ENCODE measurements at regions not wholly inside any gene's neighbourhood (a gene's known extent, or its start where the extent isn't known, plus 50 kb on each side); places are given as distances from the start of the nearest gene placed in this dataset.

DNA sequence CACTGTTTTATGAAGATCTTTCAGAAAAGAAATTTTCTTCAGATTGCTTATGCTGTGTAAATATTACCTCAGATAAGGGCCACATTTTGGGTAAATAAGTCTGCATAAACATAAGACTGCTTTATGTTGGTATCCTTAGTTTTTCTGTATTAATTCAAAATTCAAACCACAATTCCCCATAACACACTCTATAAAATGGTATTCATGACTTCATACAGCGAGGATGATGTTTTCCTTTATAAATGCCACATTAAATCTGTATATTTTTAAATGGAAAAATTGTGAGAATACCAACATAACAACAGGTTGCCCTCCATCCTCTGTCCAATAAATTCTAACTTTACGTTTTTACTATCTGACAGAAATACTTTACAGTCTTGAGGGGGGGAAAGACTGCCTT is 248.7 kb upstream of the CXADR start (continued):
- TF ChIP-seq REST (IDR thresholded peaks at IDR 0.05; ENCODE audit: unreplicated experiment), result no peak
- TF ChIP-seq ZNF114 (CRISPR knock-in tag; IDR thresholded peaks at IDR 0.05), result no peak
- TF ChIP-seq ZNF331 (CRISPR knock-in tag; IDR thresholded peaks at IDR 0.05; ENCODE audit: low read depth), result no peak
- TF ChIP-seq STAT1 (IDR thresholded peaks at IDR 0.05; ENCODE audit: unreplicated experiment), result no peak
- TF ChIP-seq, protein P1, sequence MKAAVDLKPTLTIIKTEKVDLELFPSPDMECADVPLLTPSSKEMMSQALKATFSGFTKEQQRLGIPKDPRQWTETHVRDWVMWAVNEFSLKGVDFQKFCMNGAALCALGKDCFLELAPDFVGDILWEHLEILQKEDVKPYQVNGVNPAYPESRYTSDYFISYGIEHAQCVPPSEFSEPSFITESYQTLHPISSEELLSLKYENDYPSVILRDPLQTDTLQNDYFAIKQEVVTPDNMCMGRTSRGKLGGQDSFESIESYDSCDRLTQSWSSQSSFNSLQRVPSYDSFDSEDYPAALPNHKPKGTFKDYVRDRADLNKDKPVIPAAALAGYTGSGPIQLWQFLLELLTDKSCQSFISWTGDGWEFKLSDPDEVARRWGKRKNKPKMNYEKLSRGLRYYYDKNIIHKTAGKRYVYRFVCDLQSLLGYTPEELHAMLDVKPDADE (IDR thresholded peaks at IDR 0.05), result no peak
- TF ChIP-seq POLR2AphosphoS5 (IDR thresholded peaks at IDR 0.05; ENCODE audit: low read depth), result no peak

DNA sequence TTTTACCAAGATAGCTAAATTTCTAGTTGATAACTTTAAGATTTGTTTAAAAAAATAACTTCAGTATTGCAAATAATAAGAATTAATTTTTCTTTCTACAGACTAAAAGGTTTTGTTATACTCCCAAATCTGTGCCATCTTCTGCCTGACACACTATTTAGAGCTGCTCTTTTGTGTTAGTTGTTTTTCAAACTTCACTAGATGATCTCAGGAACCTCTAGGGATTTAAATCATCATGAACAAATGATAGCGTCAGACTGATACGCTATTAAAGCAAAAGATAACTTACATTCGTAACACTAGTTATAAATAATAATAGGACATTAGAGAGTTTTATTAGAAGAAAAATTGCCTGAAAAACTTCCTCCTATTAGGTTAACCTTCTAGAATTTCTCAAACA is 243.1 kb upstream of the CXADR start:
- Histone ChIP-seq H3K4me3 (no peak overlapping the region), H3K9me2 (ENCODE audit: insufficient read depth) (no peaks in the 10 kb centered on the region), H3K79me2 (replicated peaks; ENCODE audit: insufficient read depth) (no peaks in the 10 kb centered on the region), H3F3A (replicated peaks; ENCODE audit: low read depth) (no peaks in the 10 kb centered on the region), H2AFZ (no peak overlapping the region), H3K27ac (ENCODE audit: low read depth) (no peak overlapping the region), H3K27me3 (ENCODE audit: insufficient read depth) (no peaks in the 10 kb centered on the region), H3K4me1 (ENCODE audit: insufficient read depth) (no peaks in the 10 kb centered on the region), H3K36me3 (ENCODE audit: insufficient read depth) (no peaks in the 10 kb centered on the region), H4K20me1 (replicated peaks; ENCODE audit: insufficient read depth) (no peaks in the 10 kb centered on the region), H3K4me2 (no peak overlapping the region)
- H3K27ac Mint-ChIP-seq, result no peak overlapping the region
- peaks cover 37% of the 10 kb centered on the region for H3K9me3 Mint-ChIP-seq
- H3K27me3 Mint-ChIP-seq (ENCODE audit: insufficient read depth, low read depth, poor library complexity), result peaks cover 3% of the 10 kb centered on the region
- peaks cover 14% of the 10 kb centered on the region for H3K36me3 Mint-ChIP-seq (ENCODE audit: low read depth)
- DNase-seq (ENCODE audit: low spot score) (no peak), ATAC-seq (no peak)
- no peak overlapping the region for H3K4me3 Mint-ChIP-seq
- no peaks in the 10 kb centered on the region for H3K4me1 Mint-ChIP-seq
- TF ChIP-seq CREB1 (CRISPR knock-in tag; IDR thresholded peaks at IDR 0.05; ENCODE audit: low read depth), result no peak
- no peak for TF ChIP-seq ZNF114 (CRISPR knock-in tag; IDR thresholded peaks at IDR 0.05)
- TF ChIP-seq POLR2AphosphoS5 (IDR thresholded peaks at IDR 0.05; ENCODE audit: low read depth), result no peak
- TF ChIP-seq JUNB (IDR thresholded peaks at IDR 0.05; ENCODE audit: unreplicated experiment), result no peak
- no peak for TF ChIP-seq EZH2 (IDR thresholded peaks at IDR 0.05; ENCODE audit: low read depth, unreplicated experiment)
- TF ChIP-seq ZNF331 (CRISPR knock-in tag; IDR thresholded peaks at IDR 0.05; ENCODE audit: low read depth), result no peak
- TF ChIP-seq, protein P1 (IDR thresholded peaks at IDR 0.05), result no peak
- TF ChIP-seq ZNF462 (CRISPR knock-in tag; IDR thresholded peaks at IDR 0.05), result no peak
- no peak for TF ChIP-seq STAT1 (IDR thresholded peaks at IDR 0.05; ENCODE audit: unreplicated experiment)
- TF ChIP-seq, protein P2, sequence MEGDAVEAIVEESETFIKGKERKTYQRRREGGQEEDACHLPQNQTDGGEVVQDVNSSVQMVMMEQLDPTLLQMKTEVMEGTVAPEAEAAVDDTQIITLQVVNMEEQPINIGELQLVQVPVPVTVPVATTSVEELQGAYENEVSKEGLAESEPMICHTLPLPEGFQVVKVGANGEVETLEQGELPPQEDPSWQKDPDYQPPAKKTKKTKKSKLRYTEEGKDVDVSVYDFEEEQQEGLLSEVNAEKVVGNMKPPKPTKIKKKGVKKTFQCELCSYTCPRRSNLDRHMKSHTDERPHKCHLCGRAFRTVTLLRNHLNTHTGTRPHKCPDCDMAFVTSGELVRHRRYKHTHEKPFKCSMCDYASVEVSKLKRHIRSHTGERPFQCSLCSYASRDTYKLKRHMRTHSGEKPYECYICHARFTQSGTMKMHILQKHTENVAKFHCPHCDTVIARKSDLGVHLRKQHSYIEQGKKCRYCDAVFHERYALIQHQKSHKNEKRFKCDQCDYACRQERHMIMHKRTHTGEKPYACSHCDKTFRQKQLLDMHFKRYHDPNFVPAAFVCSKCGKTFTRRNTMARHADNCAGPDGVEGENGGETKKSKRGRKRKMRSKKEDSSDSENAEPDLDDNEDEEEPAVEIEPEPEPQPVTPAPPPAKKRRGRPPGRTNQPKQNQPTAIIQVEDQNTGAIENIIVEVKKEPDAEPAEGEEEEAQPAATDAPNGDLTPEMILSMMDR (conservative IDR thresholded peaks at IDR 0.05; ENCODE audit: low read depth in 2 of 2), result no peak

Measured in GM23338 (cell line).